HG03442 (cell line): ENCODE measurements at regions not wholly inside any gene's neighbourhood (a gene's known extent, or its start where the extent isn't known, plus 50 kb on each side); places are given as distances from the start of the nearest gene placed in this dataset.

Experiments
- ATAC-seq: cut with Tn5 transposase; IDR thresholded peaks from one replicate; pipeline ENCODE4 v1.9.1; 2021; ENCODE audit warnings: mild to moderate bottlenecking, moderate library complexity; ENCODE audit not compliant: unreplicated experiment

DNA sequence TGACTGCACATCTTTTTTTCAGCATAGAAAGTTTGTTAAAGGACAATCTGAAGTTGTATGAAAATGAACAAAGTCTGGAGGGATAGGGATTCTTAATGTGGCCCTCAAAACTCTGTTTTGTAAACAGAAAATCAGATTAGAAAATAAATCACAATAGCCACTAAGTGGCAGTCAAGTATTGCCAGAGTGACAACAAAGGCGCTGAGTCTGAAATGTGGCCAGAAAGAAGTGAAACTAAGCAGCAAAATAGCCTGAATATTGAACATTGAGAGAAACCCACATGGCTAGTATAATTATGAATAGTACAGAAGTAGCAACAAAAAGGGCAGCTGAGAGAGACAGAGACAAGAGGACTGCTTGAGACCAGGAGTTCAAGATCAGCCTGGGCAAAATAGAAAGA lies 81.1 kb upstream of the CT45A1 start:
- ATAC-seq: peak; percentile 54

DNA sequence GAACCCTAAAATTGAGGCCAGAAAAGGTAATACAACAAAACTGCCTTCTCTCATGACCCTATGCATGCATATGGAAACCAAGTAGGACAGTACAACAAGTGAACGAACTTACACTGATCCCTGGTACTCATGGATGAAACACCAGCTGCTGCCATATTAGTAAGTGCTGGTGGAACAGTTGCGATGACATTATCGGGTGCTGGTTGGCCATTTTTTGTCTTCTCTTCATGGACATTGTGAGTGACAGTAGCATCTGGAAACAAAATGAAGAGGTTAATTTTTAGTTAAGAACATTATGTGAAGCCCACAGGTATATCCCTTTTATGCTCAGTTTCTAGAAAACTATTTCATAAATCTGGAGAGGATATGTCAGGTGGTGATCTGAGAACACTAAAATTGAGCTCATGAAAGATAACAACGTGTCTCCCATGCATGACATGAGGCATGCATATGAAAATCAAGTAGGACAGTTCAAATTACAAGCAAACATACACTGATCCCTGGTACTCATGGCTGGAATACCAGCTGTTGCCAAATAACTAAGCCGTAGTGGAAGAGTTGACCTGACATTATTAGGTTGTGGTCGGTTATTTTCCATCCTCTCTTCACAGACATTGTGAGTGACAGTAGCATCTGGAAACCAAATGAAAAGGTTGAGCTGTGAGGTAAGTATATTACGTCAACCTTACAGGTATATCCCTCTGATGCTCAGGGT lies 74.2 kb upstream of the CT45A1 start:
- no peak for ATAC-seq

DNA sequence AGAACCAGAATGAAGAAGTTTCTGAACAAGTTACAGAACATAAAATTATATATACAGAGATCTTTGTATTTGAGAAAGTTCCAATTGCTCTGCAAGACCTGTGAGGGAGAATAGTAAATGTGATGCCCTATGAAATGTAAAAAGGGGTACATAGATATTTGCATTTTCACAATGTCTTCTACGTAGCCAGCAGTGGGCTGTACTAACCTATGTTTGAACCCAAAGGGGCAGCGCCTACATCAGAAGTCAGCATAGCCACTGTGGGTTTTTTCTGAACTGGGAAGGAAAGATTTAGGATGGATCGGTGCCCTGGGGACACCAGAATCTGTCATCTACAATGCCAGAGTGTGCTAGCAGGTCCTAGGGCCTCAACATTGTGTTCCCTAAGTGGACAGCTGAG lies 69.5 kb upstream of the CT45A1 start:
- no peak for ATAC-seq

DNA sequence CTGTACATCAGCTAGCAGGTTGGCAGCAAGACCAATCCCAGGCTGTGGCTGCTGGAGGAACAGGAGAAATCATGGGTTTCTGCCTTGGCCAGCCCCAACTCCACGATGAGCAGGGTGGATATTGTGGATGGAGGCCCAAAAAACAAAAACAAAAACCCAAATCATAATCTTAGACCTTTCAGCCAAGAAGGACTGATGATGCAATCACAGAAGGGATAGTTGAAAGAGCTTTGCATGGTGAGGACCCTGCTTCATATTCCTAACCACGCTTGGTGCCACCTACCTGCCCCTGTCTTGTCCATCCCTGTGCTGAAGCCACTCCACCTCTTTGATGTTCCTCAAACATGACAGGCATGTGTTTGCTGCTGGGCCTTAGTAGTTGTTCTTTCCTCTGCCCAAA lies 68.8 kb upstream of the CT45A1 start:
- ATAC-seq: no peak

DNA sequence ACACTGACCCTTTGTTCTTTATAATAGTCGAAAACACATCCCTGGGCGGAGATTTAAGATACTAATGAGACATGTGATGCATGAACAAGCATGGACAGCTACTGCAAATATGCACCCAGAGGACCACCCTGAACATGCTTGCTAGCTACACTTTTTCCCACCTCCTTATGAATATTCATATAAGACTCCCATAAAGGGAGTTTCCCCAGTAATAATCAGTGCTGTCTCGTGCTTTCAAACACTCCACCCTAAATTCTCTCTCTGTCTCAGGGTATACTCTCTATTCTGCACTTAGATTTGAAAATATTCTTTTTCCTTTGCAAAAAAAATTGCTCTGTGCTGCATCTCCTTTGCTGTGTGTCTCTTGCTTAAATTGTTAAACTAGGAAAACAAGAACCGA lies 64.4 kb upstream of the CT45A1 start:
- ATAC-seq: no peak

DNA sequence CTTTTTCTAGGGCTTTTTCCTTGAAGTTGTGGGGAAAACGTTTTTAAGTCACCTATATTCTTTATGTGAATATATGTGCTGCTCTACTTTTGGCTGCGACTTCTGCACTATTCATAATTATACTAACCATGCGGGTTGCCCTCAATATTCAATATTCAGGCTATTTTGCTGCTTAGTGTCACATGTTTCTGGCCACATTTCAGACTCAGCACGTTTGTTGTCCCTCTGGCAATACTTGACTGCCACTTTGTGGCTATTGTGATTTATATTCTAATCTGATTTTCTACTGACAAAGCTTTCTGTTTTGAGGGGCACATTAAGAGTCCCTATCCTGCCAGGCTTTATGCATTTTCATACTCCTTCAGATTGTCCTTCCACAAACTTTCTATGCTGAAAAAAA lies 63.9 kb upstream of the CT45A1 start:
- no peak for ATAC-seq

DNA sequence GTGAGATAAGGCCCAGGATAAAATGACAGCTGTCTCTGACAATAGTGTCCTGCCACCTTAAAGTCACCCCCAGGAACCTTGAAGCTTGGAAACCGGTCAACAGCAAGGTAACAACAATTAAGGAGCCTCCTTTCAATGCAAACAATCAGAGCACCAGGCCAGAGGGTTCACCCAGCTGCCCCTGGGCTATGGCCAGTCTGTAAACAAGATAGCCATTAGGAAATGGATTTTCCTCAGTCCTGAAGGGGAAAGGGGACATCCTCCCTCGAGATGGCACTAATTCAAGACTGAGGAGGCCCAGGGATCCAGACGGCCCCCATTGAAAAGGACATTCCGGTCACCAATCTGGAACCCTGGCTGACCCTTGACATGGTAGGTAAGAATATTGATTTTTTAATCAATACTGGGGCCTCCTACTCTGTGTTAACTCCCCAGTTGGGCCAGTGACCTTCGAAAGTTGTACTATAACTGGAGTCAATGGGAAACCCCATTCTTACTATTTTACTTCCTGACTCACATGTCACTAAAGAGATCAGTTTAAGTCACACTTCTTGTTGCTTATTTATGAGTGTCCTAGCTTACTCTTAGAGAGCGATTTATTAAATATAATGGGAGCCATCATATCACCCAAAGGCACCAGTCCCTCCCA lies 61.7 kb upstream of the CT45A1 start:
- peak; percentile 25 for ATAC-seq

DNA sequence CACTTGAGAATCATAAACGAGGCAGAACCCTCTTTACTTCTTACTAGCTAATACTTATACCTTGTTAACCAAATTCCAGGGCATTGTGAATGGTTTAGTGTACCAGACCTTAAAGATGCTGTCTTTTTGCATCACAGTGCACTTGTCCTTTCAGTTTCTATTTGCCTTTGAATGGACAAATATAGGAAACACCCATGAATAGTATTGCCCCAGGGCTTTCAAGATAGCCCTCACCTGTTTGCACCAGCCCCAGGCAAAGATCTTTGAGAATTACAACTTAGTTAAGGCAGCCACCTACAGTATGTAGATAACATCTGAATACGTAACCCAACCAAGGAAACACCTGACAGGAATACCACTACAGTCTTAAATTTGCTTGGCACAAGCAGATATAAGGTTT lies 60.8 kb upstream of the CT45A1 start:
- ATAC-seq: peak; percentile 64

DNA sequence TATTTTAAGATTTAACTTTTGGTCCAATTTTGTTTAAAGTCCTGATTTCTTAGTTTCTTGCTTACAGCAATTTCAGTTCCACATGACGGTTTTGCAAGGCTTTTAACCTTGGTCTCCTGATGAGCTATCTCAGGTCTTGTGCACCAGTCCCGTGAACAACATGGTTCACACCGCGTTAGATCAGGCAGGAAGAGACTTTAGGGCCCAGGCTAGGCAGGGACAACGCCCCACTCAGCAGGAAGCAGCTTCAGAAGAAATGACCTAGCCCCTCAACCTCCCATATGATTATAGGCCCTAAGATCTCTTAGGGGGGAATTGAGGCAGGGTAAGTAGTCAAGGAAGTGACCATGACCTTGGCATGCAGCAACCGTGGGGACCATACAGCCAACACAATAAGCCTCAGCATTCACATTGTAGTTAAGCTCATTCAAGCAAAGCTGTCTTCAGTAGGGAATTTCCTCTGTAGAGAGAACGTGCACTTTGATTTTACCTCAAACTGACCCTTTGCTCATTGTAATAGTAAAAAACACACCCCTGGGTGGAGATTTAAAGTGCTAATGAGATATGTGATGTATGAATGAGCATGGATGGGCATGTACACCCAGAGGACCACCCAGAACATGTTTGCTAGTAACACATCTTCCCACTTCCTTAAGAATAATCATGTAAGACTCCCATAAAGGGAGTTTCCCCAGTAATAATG lies 55.3 kb upstream of the CT45A1 start:
- ATAC-seq: peak; percentile 41
